Activated CD8-positive, alpha-beta T cell treated with anti-CD3 and anti-CD28 coated beads for 36 hours (primary cell): ENCODE measurements at regions not wholly inside any gene's neighbourhood (a gene's known extent, or its start where the extent isn't known, plus 50 kb on each side); places are given as distances from the start of the nearest gene placed in this dataset.

ENCODE experiments used
- ATAC-seq: fragments of 200-7000 bp; cut with Tn5 transposase; one replicate; pipeline ENCODE4 v1.10.0; 2021; ENCODE audit warnings: mild to moderate bottlenecking, moderate library complexity
- CTCF ChIA-PET: fragments of 350-600 bp; sonication (Branson Sonifier 250); formaldehyde crosslinking; loops from one replicate; lab custom pipeline; 2021; ENCODE audit warnings: antibody characterized with exemption; lab: Charles Lee
- POLR2A ChIA-PET: fragments of 350-600 bp; sonication (Branson Sonifier 250); formaldehyde crosslinking; loops from one replicate; lab custom pipeline; 2021; ENCODE audit warnings: antibody characterized with exemption; lab: Charles Lee
- DNase-seq: peaks from one replicate; pipeline ENCODE4 v3.0.0-alpha.2; 2020
- H3K27ac Mint-ChIP-seq: one replicate; pipeline ENCODE4 v1.8.0; 2021; ENCODE audit warnings: mild to moderate bottlenecking, mixed read lengths
- H3K27me3 Mint-ChIP-seq: one replicate; pipeline ENCODE4 v1.8.0; 2021; ENCODE audit warnings: mixed read lengths
- H3K36me3 Mint-ChIP-seq: one replicate; pipeline ENCODE4 v1.8.0; 2021; ENCODE audit warnings: low read depth, mixed read lengths
- H3K4me1 Mint-ChIP-seq: one replicate; pipeline ENCODE4 v1.8.0; 2021; ENCODE audit warnings: low read depth, mixed read lengths
- H3K4me3 Mint-ChIP-seq: one replicate; pipeline ENCODE4 v1.8.0; 2021; ENCODE audit warnings: mild to moderate bottlenecking, moderate library complexity, mixed read lengths
- H3K9me3 Mint-ChIP-seq: one replicate; pipeline ENCODE4 v1.8.0; 2021; ENCODE audit warnings: mixed read lengths
- CTCF ChIP-seq: fragments of 200-600 bp; IDR thresholded peaks from one replicate; pipeline ENCODE4 v1.8.0; 2022; ENCODE audit warnings: antibody characterized with exemption, mild to moderate bottlenecking
- intact Hi-C: fragments of 100-400 bp; cut with micrococcal nuclease; formaldehyde crosslinking; loops from one replicate; pipeline ENCODE4 v1.10.0; 2022

DNA sequence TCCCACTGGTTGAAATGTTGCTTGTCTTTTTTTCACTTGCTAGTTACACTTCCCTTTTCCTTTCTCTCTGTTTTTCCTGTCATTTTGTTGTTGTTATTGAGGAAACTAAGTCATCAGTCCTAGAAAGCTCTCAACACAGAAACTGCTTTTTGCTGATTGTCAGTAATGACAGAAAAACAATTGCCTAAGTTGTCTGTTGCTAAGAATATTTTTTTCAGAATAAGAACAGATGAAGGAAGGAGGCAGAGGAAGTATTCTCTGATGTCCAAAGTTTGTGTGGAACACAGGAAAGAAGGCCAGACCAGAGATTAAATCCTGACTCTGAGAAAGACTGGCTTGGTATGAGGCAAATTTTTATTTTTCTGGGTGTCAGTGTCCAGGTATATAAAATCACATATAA is 163.3 kb downstream of the CASP12 start:
- intact Hi-C loops, result no loop called here
- Mint-ChIP-seq H3K4me3 (no peak overlapping the region), H3K27me3 (no peaks in the 10 kb centered on the region), H3K9me3 (no peaks in the 10 kb centered on the region), H3K4me1 (peaks cover 20% of the 10 kb centered on the region), H3K36me3 (peaks cover 2% of the 10 kb centered on the region), H3K27ac (no peak overlapping the region)
- POLR2A ChIA-PET, result no interaction called here
- no peak for ATAC-seq
- TF ChIP-seq CTCF, result no peak
- CTCF ChIA-PET, result no interaction called here
- no peak for DNase-seq

DNA sequence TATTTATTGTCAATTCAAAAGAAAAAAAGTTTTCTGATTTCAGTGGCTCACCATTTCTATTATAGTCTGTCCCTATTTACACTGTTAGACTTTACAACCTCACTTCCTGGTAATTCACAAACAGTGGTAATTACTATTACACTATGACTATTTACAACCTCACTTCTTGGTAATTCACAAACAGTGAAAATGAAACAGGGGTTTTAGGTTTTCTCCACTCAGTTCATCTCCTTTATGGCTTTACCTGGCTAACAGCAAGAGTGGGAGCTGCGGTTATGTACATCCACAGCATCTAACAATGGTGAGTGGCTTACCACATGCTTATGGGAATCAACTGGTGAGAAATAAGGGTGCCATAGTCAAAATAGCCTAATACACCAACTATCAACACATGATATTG is 166.4 kb downstream of the CASP12 start:
- Mint-ChIP-seq H3K27me3 (no peaks in the 10 kb centered on the region), H3K9me3 (no peaks in the 10 kb centered on the region), H3K36me3 (no peaks in the 10 kb centered on the region), H3K4me1 (peaks cover 18% of the 10 kb centered on the region), H3K4me3 (no peak overlapping the region), H3K27ac (no peak overlapping the region)
- POLR2A ChIA-PET, result no interaction called here
- peak; percentile 76 for ATAC-seq
- CTCF ChIA-PET, result no interaction called here
- peak; percentile 35 for DNase-seq
- intact Hi-C loops, result no loop called here
- no peak for TF ChIP-seq CTCF

DNA sequence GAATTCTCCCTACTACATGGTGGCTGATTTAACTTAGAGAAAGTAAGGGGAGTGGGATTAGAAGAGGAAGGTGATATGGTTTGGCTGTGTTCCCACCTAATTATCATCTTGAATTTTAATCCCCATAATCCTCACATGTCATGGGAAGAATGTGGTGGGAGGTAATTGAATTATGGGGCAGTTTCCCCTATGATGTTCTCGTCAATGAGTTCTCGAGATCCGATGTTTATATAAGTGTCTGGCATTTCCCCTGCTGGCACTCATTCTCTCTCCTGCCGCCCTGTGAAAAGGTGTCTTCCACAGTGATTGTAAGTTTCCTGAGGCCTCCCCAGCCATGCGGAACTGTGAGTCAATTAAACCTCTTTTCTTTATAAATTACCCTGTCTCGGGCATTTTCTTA is 169.3 kb downstream of the CASP12 start:
- no peak overlapping the region for H3K27ac Mint-ChIP-seq
- peaks cover 14% of the 10 kb centered on the region for H3K4me1 Mint-ChIP-seq
- no peaks in the 10 kb centered on the region for H3K36me3 Mint-ChIP-seq
- TF ChIP-seq CTCF, result no peak
- no peak overlapping the region for H3K4me3 Mint-ChIP-seq
- DNase-seq (no peak), ATAC-seq (no peak)
- intact Hi-C loops, result no loop called here
- ChIA-PET POLR2A (no interaction called here), CTCF (interaction anchor here (1.0 kb wide), 1 partner anchor 38 kb away, joined by 3 read pairs; no protein-coding TSS in a partner anchor)
- H3K9me3 Mint-ChIP-seq, result no peaks in the 10 kb centered on the region
- no peaks in the 10 kb centered on the region for H3K27me3 Mint-ChIP-seq

DNA sequence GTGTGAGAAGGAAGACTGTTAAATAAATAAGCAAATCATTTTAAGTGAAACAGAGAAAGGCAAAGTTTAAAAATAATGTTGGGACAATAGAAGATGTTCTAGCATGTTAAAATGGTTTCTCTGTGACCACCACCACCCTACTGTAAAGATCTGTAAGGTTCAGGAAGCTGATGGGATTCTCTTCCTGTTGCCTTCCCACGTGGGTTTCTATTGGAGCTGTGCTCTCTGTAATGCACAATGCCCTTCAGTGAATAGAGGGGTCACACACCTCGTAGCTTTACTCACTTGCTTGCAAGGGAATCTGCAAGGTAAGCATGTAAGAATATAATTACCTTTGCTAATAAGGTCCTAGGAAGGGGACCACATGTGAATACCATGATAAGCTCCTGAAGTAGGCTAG is 170.5 kb downstream of the CASP12 start:
- Mint-ChIP-seq H3K4me3 (no peak overlapping the region), H3K27ac (no peak overlapping the region), H3K9me3 (peaks cover 6% of the 10 kb centered on the region), H3K4me1 (peaks cover 14% of the 10 kb centered on the region), H3K36me3 (no peaks in the 10 kb centered on the region), H3K27me3 (no peaks in the 10 kb centered on the region)
- ChIA-PET POLR2A (interaction anchor here (0.6 kb wide), 1 partner anchor 9 kb away, joined by 4 read pairs; no protein-coding TSS in a partner anchor), CTCF (no interaction called here)
- ATAC-seq, result no peak
- no peak for TF ChIP-seq CTCF
- no peak for DNase-seq
- intact Hi-C loops, result no loop called here

DNA sequence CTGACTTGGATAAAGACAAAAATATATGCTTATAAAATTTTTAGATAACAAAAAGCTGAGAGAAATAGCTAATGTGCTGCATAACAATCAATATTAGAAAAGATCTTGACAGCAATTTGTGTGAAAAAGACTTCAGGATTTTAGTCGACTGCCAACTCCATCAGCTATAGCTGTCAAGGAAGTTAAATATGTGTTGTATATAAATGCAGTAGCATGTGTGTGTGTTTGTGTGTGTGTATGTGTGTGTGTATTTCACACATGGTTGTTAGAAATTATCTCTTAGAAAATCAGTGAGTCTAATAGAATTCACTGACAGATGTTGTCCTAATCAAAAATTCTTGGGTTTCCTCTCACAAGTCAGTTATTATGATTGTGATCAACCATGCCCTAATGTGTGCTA is 171.2 kb downstream of the CASP12 start:
- POLR2A ChIA-PET, result no interaction called here
- Mint-ChIP-seq H3K9me3 (peaks cover 6% of the 10 kb centered on the region), H3K4me3 (no peak overlapping the region), H3K27me3 (no peaks in the 10 kb centered on the region), H3K4me1 (peaks cover 9% of the 10 kb centered on the region), H3K36me3 (no peaks in the 10 kb centered on the region), H3K27ac (no peak overlapping the region)
- TF ChIP-seq CTCF, result no peak
- no peak for DNase-seq
- CTCF ChIA-PET, result no interaction called here
- intact Hi-C loops, result no loop called here
- ATAC-seq, result no peak
